IPS-NIHi7 (cell line): ENCODE measurements at regions not wholly inside any gene's neighbourhood (a gene's known extent, or its start where the extent isn't known, plus 50 kb on each side); places are given as distances from the start of the nearest gene placed in this dataset.
A peak's percentile ranks its signal among the peaks of the same experiment; 100 is the strongest.

Source experiments
- DNase-seq: peaks from one replicate; pipeline ENCODE4 v3.0.0; 2012; ENCODE audit warnings: mixed read lengths; ENCODE audit errors: extremely low spot score

DNA sequence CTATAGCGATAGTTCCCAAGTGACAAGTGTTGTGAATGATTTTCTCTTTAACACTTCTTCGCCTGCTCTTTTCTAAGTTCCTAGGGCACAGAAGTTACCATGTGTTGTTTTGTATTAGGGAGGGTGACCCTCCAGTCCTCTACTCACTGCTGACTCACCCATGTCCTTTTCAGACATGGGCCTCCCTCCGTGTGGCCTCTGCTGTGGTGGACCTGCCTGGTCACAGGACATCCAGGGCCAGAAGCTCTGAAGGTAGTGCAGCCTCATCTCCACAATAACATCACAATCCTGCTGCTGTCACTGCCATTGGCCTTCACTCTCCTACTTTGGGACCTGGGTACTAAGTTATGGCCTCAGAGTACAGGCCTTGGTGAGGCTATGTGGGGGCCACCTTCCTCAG is 87.1 kb upstream of the TNFAIP3 start:
- DNase-seq = no peak

DNA sequence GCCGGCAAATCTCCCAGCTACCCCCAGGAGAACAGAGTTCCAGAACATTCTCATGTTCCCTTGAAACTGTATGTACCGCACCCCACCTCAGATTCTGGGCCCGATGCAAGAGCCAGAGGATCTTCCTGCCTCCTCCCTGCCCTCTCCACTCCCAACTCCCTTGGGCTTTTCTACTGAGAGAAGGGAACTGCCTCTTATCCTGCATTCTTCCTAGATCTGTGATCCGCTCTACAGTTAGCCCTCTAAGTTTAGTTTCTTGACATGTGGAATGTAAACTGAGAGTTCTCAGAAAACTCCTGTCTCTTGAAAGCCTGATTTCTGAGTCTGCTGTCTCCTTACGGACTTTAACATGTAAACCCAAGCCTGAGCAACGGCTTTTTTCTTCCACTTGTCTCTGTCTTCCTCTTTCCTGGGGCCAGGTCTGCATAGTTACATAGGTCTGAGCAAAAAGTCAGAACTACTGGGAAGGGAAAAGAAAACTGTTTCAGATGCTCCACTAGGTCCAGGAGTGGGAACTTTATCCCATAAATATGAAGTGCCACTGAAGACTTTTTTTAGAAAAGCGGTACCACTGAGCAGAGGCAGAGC is 86.5 kb upstream of the TNFAIP3 start:
- DNase-seq = no peak

DNA sequence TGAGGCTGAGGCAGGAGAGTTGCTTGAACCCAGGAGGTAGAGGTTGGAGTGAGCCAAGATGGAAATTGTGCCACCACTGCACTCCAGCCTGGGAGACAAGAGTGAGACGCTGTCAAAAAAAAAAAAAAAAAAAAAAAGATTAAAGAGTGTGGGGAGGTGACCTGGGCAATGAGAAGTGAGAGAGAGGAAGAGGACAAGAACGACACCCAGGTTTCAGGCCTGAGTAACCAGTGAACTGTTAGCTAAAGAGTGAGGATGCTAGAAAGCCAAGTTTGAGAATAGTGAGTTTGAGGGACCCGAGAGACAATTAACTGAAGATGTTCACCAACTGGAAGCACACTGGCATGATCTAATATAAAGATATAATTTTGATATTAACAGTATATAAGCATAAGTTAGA is 85.4 kb upstream of the TNFAIP3 start:
- no peak for DNase-seq

DNA sequence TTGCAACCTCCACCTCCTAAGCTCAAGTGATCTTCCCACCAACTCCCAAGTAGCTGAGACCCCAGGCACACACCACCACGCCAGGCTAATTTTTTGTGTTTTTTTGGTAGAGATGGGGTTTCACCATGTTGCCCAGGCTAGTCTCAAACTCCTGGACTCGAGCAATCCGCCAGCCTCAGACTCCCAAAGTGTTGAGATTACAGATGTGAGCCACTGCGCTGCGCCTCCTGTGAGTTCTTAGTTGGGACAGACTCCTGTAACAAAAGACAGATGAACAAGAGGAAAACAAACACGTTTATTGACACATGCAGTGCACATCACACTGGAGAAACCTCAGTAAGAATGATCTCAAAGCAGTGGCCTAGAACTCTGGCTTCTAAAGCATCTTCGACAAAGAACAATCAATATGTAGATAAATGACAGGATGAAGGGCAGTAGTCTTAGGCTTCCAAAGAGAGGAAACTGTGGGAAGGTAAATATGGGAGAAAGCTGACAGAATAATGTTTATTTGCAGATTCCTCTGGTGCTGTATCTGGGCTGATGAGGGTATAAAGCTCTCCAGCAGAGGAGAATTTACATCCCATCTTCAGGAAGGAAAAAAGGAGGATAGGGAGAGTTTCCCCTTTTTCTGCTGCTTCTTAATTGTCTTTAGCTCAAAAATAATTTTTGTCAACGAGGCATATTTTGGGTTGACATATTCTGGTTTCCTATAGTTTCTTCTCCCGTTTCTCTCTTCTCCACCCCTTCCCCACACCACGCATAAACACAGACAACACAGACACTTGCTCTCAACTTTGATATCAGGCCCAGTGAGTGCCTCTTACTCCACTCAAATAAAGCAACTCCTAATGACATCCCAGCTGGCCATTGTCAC is 84.7 kb upstream of the TNFAIP3 start:
- no peak for DNase-seq

DNA sequence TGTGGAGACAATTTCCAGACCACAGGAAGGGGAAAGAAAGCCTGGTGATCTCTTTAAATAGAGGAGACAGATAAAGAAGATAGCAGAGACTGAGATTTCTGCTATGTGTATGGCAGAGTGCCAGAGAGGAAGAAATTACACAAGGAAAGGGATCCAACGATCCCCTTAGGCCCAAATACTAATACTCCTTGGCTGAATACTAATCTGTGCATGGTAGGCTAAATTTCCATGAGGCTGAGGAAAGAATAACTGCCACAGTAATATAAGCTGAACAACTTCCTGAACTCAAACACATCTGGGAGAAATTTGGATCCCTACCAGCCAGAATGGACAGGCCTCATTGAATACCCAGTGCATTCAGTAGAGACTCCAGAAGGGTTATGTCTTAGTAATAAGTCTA is 83.3 kb upstream of the TNFAIP3 start:
- no peak for DNase-seq

DNA sequence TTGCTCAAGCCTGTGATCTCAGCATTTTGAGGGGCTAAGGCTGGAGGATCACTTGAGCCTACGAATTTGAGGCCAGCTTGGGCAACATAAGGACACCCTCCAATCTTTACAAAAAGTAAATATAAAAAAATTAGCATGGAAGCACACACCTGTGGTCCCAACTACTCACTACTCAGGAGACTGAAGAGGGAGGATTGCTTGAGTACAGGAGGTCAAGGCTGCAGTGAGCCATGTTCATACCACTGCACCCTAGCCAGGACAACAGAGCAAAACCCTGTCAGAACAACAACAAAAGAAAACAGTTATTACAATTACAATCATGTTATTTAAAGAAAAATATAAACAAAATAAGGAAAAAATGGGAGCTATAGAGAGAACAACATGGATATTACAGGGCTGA is 82.5 kb upstream of the TNFAIP3 start:
- DNase-seq = no peak

DNA sequence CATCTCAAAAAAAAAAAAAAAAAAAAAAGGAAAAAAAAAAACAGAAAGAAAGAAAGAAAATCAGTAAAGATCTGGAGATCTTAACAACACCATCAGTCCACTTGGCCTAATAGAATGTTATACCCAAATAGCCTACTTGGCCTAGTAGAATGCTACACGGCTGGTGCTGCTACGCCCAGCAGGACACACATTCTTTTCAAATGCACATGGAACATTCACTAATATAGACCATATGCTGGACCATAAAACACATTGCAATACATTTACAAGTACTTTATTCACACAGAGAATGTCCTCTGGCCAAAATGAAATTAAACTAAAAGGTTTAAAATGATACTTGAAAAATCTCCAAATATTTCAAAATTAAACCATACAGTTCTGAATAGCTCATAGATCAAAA is 80.0 kb upstream of the TNFAIP3 start:
- no peak for DNase-seq

DNA sequence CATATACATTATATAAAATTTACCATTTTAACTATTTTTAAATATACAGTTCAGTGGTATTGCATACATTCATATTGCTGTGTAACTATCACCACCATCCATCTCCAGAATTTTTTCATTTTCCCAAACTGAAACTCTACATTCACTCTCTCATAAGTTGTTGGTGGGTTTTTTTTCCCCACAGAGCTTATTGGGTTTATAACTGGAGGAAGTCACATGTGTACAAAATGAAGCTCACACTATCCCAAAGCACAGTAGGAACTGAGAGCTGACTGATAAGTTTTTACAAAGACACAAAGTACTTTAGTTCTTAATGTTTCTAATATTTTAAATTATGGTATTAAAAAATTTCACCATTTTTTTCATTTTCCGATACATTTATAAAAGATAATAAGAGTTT is 78.8 kb upstream of the TNFAIP3 start:
- DNase-seq = no peak

DNA sequence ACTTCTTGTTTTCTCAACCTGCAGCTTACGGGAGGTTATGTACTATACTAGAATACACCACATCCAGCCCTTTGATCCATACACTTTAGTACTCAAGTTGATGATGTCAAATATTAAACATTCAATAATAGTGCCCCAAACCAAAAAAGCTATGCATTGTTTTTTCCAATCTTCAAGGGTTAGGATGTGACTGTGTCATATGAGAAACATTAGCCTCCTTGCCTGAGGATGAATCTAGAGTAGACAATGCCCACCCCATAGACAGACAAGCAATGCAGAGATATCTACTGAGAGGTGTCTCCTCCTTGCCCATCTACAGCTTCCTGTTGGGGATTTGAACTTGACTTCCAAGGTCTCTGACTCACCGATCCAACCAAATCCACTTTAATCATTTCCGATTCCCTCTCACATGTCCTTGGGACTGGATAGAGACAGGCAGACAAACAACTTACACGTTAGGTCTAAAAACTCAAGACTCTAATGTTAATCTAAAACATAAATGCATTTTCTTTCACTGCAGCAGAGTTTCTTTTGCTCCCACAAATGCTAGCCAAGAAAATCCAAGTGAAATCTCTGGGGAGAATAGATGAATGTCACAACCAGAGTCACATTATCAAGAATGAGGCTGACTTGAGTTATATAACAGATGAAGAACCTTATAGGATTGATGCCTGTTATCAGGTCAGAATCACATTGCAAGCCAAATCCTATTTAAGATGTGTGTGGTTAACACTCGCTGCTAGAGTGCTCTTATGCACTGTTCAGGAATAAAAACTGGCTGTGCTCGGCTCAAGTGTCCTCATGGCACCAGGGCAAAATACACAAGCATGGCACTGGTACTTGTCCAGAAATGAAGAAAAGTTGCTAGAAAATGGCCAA is 75.5 kb upstream of the TNFAIP3 start:
- no peak for DNase-seq

DNA sequence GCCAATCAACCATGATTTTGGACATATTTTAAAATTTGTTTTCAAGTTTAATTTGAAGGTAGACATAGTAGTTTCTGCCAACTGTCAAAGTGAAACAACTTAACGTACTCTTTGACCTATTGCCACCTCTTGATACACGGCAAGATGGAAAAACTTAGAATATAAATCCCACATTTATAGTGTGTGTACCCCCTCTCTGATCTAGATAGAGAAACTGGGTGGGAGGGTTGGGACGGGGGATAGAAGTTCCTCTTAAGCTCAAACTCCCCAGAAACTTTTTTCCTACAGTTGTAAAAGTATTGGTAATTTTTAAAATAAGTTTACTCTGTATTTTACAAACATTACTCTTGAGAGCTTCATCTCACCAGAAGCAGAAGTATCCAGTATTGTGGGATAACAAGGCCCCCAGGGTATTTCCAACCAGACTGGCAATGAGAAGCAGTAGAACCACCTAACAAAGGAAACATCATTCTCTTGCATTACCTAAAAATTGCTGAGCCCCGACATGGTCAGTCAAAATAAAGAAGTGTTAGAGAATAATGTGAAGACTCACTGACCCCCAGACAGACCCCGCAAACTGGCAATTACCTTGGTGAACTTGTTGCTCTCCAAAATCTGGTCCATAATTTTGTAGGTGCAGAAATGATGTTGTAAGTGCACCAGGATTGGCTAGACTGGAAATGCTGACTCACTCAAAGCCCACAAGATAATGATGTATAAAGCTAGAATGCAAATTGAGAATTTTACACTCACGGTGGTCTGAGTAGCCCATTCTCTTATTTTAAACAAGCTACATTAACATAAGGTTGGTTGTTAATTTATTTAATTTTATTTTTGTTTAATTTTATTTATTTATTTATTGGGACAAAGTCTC is 74.7 kb upstream of the TNFAIP3 start:
- DNase-seq = no peak

DNA sequence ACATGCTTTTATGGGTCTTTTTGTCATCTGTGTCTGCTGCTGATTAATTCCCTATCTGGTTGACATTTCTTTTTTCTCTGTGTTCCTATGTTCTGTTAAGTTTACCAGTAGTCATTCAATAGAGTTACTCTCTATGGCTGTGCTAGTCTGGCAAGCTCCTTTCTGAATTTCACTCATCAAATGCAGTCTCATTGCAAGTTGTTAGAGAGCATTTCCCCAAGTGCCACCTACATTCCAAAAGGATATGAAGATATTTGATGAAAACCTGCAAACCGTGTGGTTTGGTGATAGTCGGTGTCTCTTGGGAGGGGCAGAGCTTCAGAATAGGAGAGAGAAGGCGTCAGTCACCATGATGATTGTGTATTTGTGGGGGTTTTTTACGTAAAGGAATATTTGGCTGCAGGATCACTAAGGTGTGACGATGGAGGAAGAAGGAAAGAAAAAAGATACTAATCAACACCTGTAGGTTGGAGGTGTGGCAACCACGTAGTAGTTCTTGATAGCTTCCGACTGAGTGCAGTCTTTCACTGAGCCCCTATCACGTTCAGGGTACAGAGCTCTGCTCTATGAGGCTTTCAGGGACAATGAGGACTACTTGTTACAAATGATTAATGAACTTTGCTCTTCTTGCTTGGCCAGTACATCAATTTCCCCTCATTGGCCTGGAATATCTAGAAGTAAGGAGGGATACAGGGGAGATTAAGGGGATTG is 73.1 kb upstream of the TNFAIP3 start:
- no peak for DNase-seq

DNA sequence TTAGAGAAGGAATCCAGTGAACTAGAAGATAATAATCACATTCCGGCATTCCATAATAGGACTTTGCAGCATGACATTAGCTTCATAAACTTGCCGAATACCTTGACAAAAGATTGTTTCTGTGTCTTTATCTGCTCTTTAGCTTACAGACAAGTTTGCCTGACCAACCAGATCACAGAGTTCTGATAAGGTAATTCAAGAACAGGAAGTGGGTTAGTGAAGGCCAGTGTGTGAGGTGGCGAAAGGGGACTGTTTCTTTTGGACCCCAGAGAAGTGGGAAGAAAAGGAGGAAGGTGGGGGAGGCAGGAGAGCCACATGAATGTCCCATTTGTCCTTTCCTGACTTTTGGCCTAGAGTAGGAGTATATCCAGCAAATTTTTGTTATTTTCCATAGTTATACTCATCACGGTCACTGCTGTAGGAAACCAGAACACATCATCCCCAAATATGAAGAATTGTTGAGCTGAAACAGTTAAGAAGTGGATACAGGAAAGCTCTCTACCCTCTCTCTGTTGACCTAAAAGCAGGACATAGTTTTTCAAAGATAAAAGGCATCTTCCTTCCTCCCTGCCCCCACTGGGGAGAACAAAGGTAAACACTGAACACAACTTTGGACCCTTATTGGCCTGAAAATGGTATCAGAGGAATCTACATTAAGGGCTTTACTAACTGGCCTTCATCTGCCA is 72.4 kb upstream of the TNFAIP3 start:
- DNase-seq = no peak

DNA sequence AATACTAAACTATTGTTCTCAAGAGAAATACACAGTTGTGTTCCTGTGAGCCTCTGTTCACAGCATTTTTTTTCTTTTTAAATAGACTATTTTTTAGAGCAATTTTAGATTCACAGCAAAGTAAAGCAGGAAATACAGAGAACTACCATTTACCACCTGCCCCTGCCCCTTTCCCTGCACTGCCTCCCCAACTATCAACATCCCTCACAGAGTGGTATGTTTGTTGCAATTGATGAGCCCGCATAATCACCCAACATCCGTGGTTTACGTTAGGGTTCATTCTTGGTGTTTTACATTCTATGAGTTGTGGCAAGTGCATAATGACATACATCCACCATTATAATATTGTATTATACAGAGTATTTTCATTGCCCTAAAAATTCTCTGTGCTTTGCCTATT is 71.6 kb upstream of the TNFAIP3 start:
- no peak for DNase-seq

DNA sequence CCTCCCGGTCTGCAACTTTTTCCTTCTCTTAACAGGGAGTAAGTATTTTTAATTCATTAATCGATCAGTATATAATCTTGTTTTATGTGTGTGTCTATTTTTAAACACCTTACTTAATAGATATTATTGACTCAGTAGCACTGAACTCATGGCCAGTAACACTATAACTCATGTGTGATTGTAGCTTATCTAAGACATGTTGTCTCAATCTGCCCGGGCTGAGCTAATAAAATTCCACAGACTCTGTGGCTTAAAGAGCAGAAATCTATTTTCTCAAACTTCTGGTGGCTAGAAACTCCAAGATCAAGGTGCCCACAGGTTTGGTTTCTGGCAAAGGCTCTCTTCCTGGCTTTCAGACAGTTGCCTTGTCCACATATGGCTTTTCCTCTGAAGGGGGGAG is 68.8 kb upstream of the TNFAIP3 start:
- DNase-seq = no peak

DNA sequence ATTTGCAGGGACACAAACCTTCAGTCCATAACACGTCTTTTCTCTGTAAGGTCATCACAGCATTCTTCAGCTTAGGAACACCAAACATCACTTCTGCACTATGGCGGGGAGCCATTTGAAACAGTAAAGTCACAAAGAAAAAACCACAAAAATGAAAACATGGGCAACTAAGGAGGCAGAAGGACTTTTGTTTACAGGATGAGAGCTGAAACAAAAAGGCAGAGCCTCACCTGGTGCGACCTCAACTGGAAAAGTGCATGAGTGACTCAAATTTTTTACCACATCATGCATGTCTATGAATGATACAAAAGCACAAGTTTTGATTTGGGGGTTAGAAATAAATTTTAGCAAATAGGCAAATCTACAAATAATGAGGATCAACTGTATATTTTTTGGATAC is 68.2 kb upstream of the TNFAIP3 start:
- no peak for DNase-seq

DNA sequence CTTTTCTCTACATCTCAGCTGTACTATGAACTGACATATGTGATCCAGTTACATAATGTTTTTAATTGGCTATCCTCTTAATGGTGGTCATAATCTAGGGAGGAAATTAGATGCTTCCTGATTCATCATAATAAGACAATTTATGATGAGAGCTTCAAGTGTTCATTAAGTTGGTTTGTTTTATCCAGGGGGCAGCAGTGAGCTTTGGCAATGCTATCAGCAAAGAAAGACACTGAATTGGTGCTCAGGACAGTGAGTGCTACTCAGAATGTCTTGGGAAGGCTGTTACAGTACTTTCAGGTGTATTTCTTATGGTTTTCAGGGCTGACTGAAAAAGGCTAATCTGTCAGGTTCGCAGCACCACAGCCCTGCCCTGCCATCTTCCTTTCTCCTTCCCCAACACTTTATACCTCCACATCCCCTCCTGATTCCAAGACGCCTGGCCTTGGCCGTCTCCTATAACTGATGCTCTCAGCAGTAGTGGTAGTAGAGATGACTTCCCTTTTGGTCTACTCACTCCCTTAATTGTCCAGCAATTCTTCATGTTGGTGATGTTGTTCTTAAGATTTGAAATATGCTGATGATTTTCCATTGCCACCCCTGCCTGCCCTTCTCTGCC is 67.0 kb upstream of the TNFAIP3 start:
- DNase-seq = peak; percentile 53

DNA sequence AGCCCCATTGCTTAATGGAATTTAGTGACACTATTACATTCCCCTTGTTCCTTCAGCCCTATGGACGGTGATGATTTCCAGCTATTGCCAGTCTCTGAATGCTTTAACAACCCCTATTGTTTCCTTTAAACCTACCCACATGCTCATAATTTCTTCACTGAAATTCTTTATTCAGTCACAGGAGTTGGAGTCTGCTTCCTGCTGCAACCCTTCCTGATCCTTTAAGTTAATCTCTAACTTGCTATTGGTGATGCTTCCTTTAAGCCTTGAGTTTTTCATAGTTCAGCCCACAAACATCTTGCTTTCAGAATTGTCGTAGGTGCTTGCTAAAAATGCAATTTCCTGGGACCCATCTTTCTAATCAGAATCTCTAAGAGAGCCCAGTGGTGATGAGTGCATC is 66.3 kb upstream of the TNFAIP3 start:
- no peak for DNase-seq

DNA sequence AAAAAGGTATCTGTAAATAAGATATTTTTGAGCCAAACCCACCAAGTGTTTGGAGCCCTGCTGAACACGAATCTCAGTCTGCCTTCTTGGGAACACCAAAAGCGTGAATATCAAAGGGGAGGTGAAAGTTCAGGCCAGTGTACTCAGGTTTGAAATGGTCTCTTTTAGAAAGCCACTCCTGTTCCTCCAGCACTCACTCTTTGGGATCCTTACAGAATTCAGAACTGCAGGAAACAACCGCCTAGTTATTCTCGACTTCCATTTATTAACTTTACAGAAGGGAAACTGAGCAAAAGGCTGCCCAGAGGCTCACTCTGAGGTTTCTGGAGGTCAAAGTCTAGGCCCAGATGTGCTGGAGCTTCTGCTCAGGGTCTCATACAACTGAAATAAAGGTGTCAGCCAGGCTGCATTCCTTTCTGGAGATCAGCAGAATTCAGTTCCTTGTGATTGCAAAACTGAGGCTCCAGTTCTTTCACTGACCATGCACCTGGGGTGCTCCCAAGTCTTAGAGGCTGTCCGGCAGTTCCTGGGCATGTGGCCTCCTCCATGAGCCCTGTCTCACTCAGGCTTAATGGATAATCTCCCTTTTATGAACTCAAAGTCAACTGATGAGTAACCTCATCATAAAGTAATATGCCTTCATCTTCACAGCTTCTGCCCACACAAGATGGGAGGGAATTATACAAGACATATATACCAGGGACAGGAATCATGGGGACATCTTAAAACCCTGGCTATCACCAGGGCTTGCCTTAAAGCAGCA is 65.5 kb upstream of the TNFAIP3 start:
- no peak for DNase-seq
